GM19467 (cell line): ENCODE measurements at regions not wholly inside any gene's neighbourhood (a gene's known extent, or its start where the extent isn't known, plus 50 kb on each side); places are given as distances from the start of the nearest gene placed in this dataset.

ENCODE experiments used
- ATAC-seq: cut with Tn5 transposase; IDR thresholded peaks from one replicate; pipeline ENCODE4 v1.9.1; 2021; ENCODE audit warnings: mild to moderate bottlenecking, moderate library complexity; ENCODE audit not compliant: unreplicated experiment

DNA sequence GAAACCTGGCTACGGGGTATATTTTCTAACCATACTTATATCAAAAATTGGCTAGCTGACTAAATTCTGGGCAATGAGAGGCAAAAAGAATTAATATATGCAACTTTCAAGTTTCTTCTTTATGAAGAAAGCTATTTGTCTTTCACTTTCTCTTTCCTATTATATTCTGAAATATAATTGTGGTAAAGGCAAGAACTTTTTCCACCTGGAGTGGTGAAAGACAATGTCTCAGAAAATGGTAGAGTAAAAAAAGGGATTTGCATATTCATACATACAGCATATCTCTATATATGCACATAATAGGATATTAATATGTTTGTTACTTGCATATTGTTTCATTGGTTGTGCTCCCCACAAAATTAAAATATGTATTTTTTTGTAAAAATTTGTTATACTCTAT, 793.8 kb downstream of the PLA2G4A start:
- no peak for ATAC-seq

DNA sequence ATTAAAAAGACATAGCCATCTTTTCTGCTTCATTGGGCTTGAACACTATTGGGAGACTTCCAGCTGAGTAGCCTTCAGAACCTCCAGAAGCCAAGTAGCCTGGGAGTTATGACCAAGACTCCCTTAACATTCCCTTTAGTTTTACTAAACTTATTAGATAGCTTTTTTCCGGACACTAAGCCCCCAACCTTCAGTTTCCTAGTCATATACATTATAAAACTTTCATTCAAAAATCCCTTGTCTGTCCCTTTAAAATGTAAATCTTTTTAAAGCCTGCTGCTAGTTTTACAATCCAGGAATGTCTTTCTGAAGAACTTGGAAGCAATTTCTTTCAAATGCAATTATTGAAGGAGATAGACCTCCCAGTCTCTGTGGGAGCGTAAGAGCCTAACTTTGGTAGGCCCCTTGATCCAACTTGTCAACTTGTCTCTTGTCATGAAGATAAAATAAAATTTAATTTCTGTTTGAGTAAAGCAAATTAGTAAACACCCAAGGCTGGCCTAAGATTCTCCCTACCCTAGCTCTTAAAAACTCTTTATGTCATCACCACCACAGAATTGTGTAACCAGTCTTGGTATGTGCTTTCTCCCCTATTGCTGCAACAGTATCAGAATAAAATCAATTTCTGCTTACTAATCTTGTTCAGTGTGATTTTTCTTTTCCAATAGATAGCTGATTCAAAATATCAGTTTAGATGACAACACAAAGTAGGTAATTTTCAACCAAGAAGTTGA, 796.2 kb downstream of the PLA2G4A start:
- ATAC-seq, result no peak

GRCh38 chr1:187626056-187626455, 797.3 kb downstream of the PLA2G4A start:
- ATAC-seq, result no peak

- no peak for ATAC-seq
Observed at GRCh38 chr1:187627516-187627915, 798.8 kb downstream of the PLA2G4A start.

- ATAC-seq, result no peak
Observed at GRCh38 chr1:187629075-187629474, 800.3 kb downstream of the PLA2G4A start.

DNA sequence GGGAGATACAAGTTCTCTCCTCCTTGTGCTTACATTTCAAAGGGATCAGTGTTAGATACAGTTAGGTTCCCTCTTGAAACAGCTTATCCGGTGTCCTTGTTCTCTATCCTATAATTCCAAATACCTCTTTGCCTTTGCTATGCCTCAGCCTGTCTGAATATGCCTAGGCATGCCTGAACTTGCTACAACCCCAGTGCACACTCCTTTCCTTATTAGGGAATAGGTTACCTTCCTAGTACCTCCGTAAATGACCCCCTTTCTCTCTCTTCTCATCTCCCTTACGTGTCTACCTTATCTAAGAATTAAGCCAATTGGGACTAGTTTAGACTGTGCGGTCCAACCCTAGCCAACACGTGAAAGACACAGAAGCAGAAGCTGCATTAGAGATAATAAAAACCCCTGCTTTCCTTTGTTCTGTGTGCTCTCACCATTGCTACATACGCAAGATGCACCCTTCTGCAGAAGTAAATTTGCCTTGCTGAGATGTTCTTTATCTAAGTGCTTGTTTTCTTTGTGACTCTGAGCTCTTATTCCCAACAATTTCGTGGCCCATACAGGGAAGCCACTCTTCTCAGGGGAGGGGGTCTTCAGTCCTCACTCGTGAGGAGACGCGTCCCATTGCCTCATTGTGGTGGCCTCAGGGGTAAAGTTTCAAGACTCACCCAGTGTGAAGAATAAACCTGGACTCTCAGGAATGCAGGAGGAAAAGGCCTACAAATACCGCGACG, 802.1 kb downstream of the PLA2G4A start:
- no peak for ATAC-seq

GRCh38 chr1:187631381-187631675, 802.6 kb downstream of the PLA2G4A start:
- no peak for ATAC-seq

DNA sequence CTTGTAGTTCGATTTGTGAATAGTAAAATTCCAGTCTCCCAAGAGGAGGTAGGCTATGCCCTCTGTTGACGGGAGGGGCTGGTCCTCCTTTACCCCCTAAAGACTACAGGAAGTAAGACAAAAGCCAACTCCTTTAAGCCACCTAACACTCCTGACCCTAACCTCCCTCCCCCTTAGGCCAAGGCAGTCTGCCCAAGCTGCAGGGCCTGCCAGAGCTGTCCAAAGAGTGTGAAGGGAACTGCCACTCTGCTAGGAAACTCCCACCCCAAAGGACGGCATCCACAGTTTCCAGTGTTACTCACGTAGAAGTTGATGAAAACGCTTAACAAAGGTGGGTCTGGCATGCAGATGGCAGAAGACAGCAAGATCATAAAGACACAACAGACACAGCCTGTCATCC, 803.2 kb downstream of the PLA2G4A start:
- ATAC-seq, result no peak

DNA sequence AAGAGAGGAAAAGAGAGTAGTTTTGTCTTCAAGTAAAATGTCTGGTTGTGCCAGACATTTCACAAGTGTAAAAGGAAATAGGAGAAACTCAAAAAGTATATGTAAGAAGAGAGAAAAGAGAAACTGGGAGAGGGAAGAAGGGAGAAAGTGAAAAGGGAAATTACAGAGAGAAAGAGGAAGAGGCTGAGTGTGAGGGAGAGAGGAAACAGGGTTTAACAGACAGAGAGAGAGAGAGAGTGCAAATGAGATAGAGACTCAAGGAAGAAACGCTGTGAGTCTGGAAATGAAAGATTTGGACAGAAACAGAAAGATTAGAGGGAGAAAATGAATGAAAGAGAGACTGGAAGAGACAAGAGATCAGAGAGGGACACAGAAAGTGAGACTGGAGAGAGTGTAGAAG, 806.2 kb downstream of the PLA2G4A start:
- ATAC-seq, result no peak

GRCh38 chr1:187638733-187639434, 810.1 kb downstream of the PLA2G4A start:
- no peak for ATAC-seq

GRCh38 chr1:187641015-187641414, 812.3 kb downstream of the PLA2G4A start:
- no peak for ATAC-seq

- no peak for ATAC-seq
Observed at GRCh38 chr1:187641463-187641862, 812.7 kb downstream of the PLA2G4A start.

- ATAC-seq, result no peak
Observed at GRCh38 chr1:187641907-187642306, 813.2 kb downstream of the PLA2G4A start.

- no peak for ATAC-seq
Observed at GRCh38 chr1:187645651-187646050, 816.9 kb downstream of the PLA2G4A start.

DNA sequence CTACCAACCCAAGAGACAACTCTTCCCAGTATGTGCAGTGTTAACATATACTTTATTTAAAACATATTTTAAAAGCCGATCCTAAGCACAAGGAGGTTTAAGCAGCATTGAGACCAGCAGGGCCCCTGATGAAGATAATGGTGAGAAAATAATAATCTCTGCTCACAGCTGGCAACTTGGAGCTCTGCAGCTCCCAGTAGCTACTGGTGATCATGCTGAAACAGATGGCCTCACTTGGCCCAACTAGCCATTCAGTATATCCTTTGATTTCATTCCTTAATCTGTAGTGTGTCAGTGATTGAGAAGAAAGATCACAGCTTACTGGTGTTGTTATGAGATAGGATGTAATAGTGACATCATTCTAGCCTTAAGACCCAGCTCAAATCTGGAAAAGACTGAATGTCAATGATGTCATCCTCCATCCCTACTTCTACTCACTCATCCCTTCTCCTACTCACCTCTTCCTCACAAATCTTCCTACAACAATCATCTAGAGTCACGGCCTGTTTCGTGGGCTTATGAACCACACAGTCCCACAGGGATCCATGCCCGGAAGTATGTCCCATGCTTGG, 817.9 kb downstream of the PLA2G4A start:
- no peak for ATAC-seq

DNA sequence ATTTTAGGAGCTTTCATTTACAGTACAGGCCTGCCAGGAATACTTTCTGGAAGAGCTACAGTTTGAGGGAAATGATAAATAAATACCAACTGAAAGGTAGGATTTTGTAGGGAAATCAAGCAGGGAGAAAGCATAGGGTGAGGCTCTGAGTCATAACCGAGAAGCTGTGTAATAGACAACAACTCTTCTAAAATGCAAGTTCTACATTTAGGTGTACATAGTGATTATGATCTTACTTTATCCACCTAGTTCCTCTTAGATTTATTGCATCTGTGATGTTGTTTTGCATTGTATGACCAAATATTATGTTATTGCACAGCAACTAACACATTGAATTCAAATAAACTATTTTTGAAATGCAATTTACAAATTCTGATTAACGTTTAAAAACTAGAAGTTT, 819.3 kb downstream of the PLA2G4A start:
- ATAC-seq, result no peak

DNA sequence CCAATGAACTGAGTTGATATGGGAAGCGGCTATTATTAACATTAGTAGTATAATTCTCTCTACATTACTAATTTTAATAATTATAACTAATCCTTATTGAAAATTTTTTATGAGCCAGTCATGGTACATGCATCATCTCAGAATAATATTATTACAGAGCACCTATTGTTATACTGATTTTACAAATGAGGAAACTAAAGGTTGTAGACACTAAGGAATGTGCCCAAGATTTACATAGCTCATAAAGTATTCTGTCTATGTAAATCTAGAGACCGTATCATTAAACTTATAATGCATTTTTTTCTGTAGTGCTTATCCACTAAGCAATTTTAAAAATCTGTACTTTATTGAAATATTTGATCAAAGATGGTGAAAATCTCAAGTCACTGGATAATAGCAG, 825.9 kb downstream of the PLA2G4A start:
- ATAC-seq, result no peak

GRCh38 chr1:187655104-187655503, 826.4 kb downstream of the PLA2G4A start:
- ATAC-seq, result no peak

DNA sequence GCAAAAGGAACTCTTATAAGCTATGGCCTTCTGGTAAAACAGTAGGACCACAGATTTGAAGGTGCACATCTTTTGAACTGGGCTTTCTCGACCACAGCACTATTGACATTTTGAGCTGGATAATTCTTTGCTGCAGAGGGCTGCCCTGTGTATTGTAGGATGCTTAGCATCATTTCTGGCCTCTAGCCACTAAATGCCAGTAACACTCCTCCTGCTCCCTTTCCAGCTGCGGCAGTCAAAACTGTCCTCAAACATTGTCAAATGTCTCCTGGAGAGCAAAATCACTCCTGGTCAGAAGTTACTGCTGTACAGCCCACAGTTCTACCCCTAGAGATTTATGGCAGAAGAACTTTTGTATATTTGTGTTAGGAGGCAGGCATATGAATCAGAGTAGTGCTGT, 836.7 kb downstream of the PLA2G4A start:
- no peak for ATAC-seq

- no peak for ATAC-seq
Observed at GRCh38 chr1:187680823-187681222, 852.1 kb downstream of the PLA2G4A start.

- ATAC-seq, result no peak
Observed at GRCh38 chr1:187682112-187682511, 853.4 kb downstream of the PLA2G4A start.

DNA sequence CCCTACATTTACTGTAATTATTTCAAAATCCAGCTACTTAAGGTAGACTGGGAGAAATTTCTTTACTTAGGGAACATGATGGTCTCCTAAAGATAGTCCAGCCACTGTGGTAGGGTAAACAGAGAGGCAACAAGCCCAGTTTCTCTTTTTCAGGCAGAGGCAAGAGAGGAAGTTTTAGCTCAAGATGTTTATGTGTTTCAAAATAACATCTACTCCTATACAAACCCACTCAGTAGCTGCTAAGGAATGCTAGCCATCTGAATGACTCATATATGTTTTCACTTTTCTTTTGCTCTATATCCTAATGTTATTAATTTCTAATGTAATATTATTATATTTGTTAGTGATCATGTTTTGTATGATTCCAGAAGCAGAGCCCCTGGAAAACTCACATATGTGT, 856.6 kb downstream of the PLA2G4A start:
- ATAC-seq, result no peak
